Anterior cingulate cortex (tissue), 58 donors: ENCODE measurements at regions not wholly inside any gene's neighbourhood (a gene's known extent, or its start where the extent isn't known, plus 50 kb on each side); places are given as distances from the start of the nearest gene placed in this dataset.

Source experiments
- DNase-seq, 58 donors: peaks; one replicate each; lab custom pipeline; 2025; lab: John Stamatoyannopoulos, UW

- no peak for DNase-seq
These were observed 790.4 kb downstream of the PLA2G4A start for GRCh38 chr1:187619175-187619574.

- peak in 3 of 58 donors; percentile 1 to 16 (median 3) for DNase-seq
These were observed 793.2 kb downstream of the PLA2G4A start for GRCh38 chr1:187621951-187622350.

GRCh38 chr1:187622545-187622944 lies 793.8 kb downstream of the PLA2G4A start:
- DNase-seq: no peak

- DNase-seq: no peak
These were observed 796.2 kb downstream of the PLA2G4A start for GRCh38 chr1:187624812-187625545.

GRCh38 chr1:187626056-187626455 lies 797.3 kb downstream of the PLA2G4A start:
- no peak for DNase-seq

GRCh38 chr1:187627516-187627915 lies 798.8 kb downstream of the PLA2G4A start:
- no peak for DNase-seq

DNA sequence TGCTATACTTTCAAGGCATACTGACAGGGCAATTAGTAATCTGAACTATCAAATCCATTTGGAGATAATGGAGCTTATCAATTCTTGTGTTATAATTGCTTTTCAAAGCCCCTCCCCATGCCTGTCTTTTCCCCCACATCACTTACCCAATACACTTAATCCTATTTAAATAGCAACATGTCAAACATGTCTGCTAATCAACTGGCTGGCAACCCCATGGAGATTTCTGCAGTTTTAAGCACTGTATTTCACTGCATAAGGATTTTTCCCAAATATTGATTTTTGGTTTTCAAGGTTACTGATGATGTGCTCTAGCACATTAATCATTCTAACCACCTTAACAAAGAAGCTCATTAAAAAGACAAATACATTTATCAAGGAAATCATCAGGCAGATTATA lies 800.3 kb downstream of the PLA2G4A start:
- no peak for DNase-seq

DNA sequence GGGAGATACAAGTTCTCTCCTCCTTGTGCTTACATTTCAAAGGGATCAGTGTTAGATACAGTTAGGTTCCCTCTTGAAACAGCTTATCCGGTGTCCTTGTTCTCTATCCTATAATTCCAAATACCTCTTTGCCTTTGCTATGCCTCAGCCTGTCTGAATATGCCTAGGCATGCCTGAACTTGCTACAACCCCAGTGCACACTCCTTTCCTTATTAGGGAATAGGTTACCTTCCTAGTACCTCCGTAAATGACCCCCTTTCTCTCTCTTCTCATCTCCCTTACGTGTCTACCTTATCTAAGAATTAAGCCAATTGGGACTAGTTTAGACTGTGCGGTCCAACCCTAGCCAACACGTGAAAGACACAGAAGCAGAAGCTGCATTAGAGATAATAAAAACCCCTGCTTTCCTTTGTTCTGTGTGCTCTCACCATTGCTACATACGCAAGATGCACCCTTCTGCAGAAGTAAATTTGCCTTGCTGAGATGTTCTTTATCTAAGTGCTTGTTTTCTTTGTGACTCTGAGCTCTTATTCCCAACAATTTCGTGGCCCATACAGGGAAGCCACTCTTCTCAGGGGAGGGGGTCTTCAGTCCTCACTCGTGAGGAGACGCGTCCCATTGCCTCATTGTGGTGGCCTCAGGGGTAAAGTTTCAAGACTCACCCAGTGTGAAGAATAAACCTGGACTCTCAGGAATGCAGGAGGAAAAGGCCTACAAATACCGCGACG lies 802.1 kb downstream of the PLA2G4A start:
- no peak for DNase-seq

GRCh38 chr1:187631381-187631675 lies 802.6 kb downstream of the PLA2G4A start:
- no peak for DNase-seq

GRCh38 chr1:187631984-187632383 lies 803.2 kb downstream of the PLA2G4A start:
- DNase-seq: no peak

DNA sequence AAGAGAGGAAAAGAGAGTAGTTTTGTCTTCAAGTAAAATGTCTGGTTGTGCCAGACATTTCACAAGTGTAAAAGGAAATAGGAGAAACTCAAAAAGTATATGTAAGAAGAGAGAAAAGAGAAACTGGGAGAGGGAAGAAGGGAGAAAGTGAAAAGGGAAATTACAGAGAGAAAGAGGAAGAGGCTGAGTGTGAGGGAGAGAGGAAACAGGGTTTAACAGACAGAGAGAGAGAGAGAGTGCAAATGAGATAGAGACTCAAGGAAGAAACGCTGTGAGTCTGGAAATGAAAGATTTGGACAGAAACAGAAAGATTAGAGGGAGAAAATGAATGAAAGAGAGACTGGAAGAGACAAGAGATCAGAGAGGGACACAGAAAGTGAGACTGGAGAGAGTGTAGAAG lies 806.2 kb downstream of the PLA2G4A start:
- DNase-seq: no peak

GRCh38 chr1:187638733-187639434 lies 810.1 kb downstream of the PLA2G4A start:
- DNase-seq: no peak

- no peak for DNase-seq
These were observed 812.3 kb downstream of the PLA2G4A start for GRCh38 chr1:187641015-187641414.

DNA sequence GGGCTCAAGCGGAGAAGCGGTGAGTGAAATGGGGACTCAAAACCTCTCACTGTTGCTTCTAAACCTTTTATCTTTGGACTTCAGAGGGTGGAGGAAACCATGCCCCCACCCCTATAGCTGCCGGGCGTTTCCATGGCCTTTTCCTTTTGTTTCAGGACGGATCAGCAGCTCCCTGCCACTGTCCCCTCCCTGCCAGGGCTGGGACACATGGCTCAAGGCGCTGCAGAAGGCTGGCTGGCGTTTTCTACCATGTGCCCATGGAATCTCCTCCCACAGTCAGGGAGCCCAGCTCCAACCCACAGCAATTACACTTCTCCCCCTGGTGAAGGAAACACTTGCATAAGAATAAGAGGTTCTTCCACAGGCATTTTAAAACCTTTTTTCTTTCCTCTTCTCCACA lies 812.7 kb downstream of the PLA2G4A start:
- no peak for DNase-seq

GRCh38 chr1:187641907-187642306 lies 813.2 kb downstream of the PLA2G4A start:
- DNase-seq: no peak

- DNase-seq: no peak
These were observed 816.9 kb downstream of the PLA2G4A start for GRCh38 chr1:187645651-187646050.

DNA sequence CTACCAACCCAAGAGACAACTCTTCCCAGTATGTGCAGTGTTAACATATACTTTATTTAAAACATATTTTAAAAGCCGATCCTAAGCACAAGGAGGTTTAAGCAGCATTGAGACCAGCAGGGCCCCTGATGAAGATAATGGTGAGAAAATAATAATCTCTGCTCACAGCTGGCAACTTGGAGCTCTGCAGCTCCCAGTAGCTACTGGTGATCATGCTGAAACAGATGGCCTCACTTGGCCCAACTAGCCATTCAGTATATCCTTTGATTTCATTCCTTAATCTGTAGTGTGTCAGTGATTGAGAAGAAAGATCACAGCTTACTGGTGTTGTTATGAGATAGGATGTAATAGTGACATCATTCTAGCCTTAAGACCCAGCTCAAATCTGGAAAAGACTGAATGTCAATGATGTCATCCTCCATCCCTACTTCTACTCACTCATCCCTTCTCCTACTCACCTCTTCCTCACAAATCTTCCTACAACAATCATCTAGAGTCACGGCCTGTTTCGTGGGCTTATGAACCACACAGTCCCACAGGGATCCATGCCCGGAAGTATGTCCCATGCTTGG lies 817.9 kb downstream of the PLA2G4A start:
- no peak for DNase-seq

DNA sequence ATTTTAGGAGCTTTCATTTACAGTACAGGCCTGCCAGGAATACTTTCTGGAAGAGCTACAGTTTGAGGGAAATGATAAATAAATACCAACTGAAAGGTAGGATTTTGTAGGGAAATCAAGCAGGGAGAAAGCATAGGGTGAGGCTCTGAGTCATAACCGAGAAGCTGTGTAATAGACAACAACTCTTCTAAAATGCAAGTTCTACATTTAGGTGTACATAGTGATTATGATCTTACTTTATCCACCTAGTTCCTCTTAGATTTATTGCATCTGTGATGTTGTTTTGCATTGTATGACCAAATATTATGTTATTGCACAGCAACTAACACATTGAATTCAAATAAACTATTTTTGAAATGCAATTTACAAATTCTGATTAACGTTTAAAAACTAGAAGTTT lies 819.3 kb downstream of the PLA2G4A start:
- DNase-seq: no peak

DNA sequence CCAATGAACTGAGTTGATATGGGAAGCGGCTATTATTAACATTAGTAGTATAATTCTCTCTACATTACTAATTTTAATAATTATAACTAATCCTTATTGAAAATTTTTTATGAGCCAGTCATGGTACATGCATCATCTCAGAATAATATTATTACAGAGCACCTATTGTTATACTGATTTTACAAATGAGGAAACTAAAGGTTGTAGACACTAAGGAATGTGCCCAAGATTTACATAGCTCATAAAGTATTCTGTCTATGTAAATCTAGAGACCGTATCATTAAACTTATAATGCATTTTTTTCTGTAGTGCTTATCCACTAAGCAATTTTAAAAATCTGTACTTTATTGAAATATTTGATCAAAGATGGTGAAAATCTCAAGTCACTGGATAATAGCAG lies 825.9 kb downstream of the PLA2G4A start:
- DNase-seq: no peak

DNA sequence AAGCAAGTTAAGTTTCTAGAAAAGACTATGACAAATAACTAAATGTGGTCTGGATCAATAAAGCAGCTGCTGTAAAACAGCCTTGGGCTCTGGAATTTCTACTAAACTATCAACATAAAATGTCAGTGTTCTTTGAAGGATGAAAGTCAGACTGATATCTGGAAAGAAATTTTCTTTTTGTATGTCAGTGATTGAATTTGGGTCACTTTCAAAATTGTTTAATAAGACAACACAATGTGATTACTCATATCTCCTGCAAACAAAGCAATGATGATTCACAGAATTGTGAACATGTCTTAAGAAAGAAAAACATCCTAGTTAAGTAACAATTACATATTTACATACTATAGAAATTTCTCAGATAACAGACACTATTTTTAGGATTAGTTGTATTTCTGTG lies 826.4 kb downstream of the PLA2G4A start:
- DNase-seq: no peak

GRCh38 chr1:187665483-187665882 lies 836.7 kb downstream of the PLA2G4A start:
- no peak for DNase-seq
